ENCODE measurements at regions not wholly inside any gene's neighbourhood (a gene's known extent, or its start where the extent isn't known, plus 50 kb on each side); places are given as distances from the start of the nearest gene placed in this dataset.

DNA sequence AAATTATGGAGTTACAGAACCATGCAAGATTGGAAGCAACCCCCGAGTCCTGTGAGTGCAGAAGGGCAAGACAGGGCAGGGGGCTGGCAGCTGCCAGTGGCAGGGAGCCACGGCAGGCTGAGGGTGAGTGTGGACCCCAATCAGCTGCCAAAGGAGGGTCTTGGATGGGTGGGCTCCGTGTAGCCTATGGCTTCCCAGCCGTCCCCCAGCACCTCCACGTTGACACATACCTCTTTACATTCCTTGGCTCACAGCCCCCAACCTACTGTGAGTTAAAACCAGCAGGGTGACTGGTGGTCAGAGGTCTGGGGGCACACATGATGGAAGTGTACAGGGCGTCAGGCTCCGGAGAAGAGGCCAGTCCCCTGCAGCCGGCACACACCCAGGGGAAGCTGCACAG, 60.9 kb upstream of the SALL3 start:
- H3K36me3 ChIP-seq, result no peaks in the 10 kb centered on the region
- intact Hi-C loops (cut with DNase I), result no loop called here
- no peaks in the 10 kb centered on the region for H3K9me3 ChIP-seq
- peak in 1 of 5 donors; percentile 14 for DNase-seq
- no peak overlapping the region for H3K4me3 ChIP-seq
- no peak overlapping the region for H3K27ac ChIP-seq
- TF ChIP-seq POLR2A (IDR thresholded peaks at IDR 0.05), result no peak
- TF ChIP-seq, protein P1, sequence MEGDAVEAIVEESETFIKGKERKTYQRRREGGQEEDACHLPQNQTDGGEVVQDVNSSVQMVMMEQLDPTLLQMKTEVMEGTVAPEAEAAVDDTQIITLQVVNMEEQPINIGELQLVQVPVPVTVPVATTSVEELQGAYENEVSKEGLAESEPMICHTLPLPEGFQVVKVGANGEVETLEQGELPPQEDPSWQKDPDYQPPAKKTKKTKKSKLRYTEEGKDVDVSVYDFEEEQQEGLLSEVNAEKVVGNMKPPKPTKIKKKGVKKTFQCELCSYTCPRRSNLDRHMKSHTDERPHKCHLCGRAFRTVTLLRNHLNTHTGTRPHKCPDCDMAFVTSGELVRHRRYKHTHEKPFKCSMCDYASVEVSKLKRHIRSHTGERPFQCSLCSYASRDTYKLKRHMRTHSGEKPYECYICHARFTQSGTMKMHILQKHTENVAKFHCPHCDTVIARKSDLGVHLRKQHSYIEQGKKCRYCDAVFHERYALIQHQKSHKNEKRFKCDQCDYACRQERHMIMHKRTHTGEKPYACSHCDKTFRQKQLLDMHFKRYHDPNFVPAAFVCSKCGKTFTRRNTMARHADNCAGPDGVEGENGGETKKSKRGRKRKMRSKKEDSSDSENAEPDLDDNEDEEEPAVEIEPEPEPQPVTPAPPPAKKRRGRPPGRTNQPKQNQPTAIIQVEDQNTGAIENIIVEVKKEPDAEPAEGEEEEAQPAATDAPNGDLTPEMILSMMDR (IDR thresholded peaks at IDR 0.05), result no peak
- peaks cover 0 to 4% (median 0%) of the 10 kb centered on the region in 9 donors for H3K27me3 ChIP-seq
- no peaks in the 10 kb centered on the region for H3K4me1 ChIP-seq
- peak in 1 of 4 donors; percentile 15 for ATAC-seq
- 63 to 79% (median 70%) methylated on average over 8 of the region's 8 CpGs for WGBS, 4 donors

DNA sequence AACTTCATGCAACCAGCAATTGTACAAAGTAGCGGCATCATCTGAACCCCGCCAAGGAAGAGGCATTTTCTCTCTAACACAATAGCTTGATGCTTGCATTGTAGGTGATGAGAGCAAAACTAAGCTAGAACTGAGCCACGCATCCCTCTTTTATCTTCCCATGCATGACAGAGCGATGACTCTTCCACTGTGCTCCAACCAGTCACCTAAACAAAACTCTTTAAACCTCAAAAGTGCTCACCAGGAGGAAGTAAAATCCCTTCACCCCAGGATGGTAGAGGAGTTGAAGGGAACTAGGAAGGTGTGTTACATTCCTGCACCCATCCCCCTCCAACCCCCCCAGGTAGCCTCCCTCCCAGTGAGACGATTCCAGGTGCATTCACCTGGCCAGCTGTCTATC, 59.7 kb upstream of the SALL3 start:
- DNase-seq, result no peak
- 72 to 84% (median 78%) methylated on average over 5 of the region's 5 CpGs for WGBS, 4 donors
- no peaks in the 10 kb centered on the region for H3K9me3 ChIP-seq
- H3K27me3 ChIP-seq, result peaks cover 0 to 7% (median 0%) of the 10 kb centered on the region in 9 donors
- intact Hi-C loops (cut with DNase I), result no loop called here
- no peak for ATAC-seq
- no peak overlapping the region for H3K4me3 ChIP-seq
- H3K27ac ChIP-seq, result no peak overlapping the region
- TF ChIP-seq, protein P1 (IDR thresholded peaks at IDR 0.05), result no peak
- TF ChIP-seq POLR2A (IDR thresholded peaks at IDR 0.05), result no peak
- no peaks in the 10 kb centered on the region for H3K36me3 ChIP-seq
- no peaks in the 10 kb centered on the region for H3K4me1 ChIP-seq

GRCh38 chr18:78920456-78921138, 59.0 kb upstream of the SALL3 start:
- TF ChIP-seq, protein P1 (IDR thresholded peaks at IDR 0.05), result no peak
- no peak for TF ChIP-seq POLR2A (IDR thresholded peaks at IDR 0.05)
- peaks cover 0 to 7% (median 0%) of the 10 kb centered on the region in 9 donors for H3K27me3 ChIP-seq
- H3K4me3 ChIP-seq, result no peak overlapping the region
- intact Hi-C loops (cut with DNase I), result no loop called here
- ATAC-seq (no peak), DNase-seq (no peak)
- no peaks in the 10 kb centered on the region for H3K9me3 ChIP-seq
- no peaks in the 10 kb centered on the region for H3K4me1 ChIP-seq
- no peak overlapping the region for H3K27ac ChIP-seq
- 86 to 91% (median 89%) methylated on average over 17 of the region's 17 CpGs for WGBS, 4 donors
- H3K36me3 ChIP-seq, result no peaks in the 10 kb centered on the region

- intact Hi-C loops (cut with DNase I), result no loop called here
- Histone ChIP-seq H3K4me1 (no peaks in the 10 kb centered on the region), H3K4me3 (no peak overlapping the region), H3K9me3 (no peaks in the 10 kb centered on the region), H3K27ac (no peak overlapping the region), H3K27me3 (peaks cover 0 to 7% (median 0%) of the 10 kb centered on the region in 9 donors), H3K36me3 (no peaks in the 10 kb centered on the region)
- WGBS, 4 donors, result 80 to 87% (median 84%) methylated on average over 11 to 18 of the region's 18 CpGs
- no peak for ATAC-seq
- no peak for TF ChIP-seq POLR2A (IDR thresholded peaks at IDR 0.05)
- TF ChIP-seq, protein P1 (IDR thresholded peaks at IDR 0.05), result no peak
- DNase-seq, result no peak
Measured at GRCh38 chr18:78922856-78923255, 56.8 kb upstream of the SALL3 start.

Measured in heart left ventricle (tissue), 16 donors.